Naive thymus-derived CD8-positive, alpha-beta T cell (primary cell): ENCODE measurements at regions not wholly inside any gene's neighbourhood (a gene's known extent, or its start where the extent isn't known, plus 50 kb on each side); places are given as distances from the start of the nearest gene placed in this dataset.
A peak's percentile ranks its signal among the peaks of the same experiment; 100 is the strongest.

Experiments
- ATAC-seq, 2 donors: fragments of 150-1000 bp; cut with Tn5 transposase in 1 of 2; sonication (Bioruptor Pico), chemical (Tn5 transposase) in 1 of 2; 1 replicate in 1 of 2; 2 replicates in 1 of 2; pipeline ENCODE4 v1.10.0; 2021; ENCODE audit warnings: mild to moderate bottlenecking in 2 of 2, moderate library complexity in 2 of 2
- POLR2A ChIA-PET: fragments of 350-600 bp; sonication (Branson Sonifier 250); formaldehyde crosslinking; loops from one replicate; lab custom pipeline; 2021; ENCODE audit warnings: antibody characterized with exemption; lab: Charles Lee
- DNase-seq, 10 donors: peaks; one replicate each; pipeline versions ENCODE4 v3.0.0 to v3.0.0-alpha.2; 2020 to 2022
- H3K27ac Mint-ChIP-seq, 10 donors: one replicate each; pipeline ENCODE4 v1.8.0; 2020 to 2022; ENCODE audit warnings: mild to moderate bottlenecking in 10 of 10, mixed read lengths in 10 of 10, moderate library complexity in 4 of 10, inconsistent platforms in 1 of 10
- H3K27me3 Mint-ChIP-seq, 5 donors: one replicate each; pipeline ENCODE4 v1.8.0; 2021 to 2022; ENCODE audit warnings: mixed read lengths in 5 of 5
- H3K36me3 Mint-ChIP-seq, 3 donors: one replicate each; pipeline ENCODE4 v1.8.0; 2020 to 2022; ENCODE audit warnings: mixed read lengths in 3 of 3, mild to moderate bottlenecking in 2 of 3, inconsistent platforms in 1 of 3
- H3K4me1 Mint-ChIP-seq, 4 donors: one replicate each; pipeline ENCODE4 v1.8.0; 2021 to 2022; ENCODE audit warnings: mixed read lengths in 4 of 4
- H3K4me3 Mint-ChIP-seq, 10 donors: one replicate each; pipeline ENCODE4 v1.8.0; 2020 to 2022; ENCODE audit warnings: mild to moderate bottlenecking in 10 of 10, mixed read lengths in 10 of 10, moderate library complexity in 6 of 10, inconsistent platforms in 1 of 10
- H3K9me3 Mint-ChIP-seq, 9 donors: one replicate each; pipeline ENCODE4 v1.8.0; 2020 to 2022; ENCODE audit warnings: mixed read lengths in 9 of 9, mild to moderate bottlenecking in 3 of 9, inconsistent platforms in 1 of 9, moderate library complexity in 1 of 9

DNA sequence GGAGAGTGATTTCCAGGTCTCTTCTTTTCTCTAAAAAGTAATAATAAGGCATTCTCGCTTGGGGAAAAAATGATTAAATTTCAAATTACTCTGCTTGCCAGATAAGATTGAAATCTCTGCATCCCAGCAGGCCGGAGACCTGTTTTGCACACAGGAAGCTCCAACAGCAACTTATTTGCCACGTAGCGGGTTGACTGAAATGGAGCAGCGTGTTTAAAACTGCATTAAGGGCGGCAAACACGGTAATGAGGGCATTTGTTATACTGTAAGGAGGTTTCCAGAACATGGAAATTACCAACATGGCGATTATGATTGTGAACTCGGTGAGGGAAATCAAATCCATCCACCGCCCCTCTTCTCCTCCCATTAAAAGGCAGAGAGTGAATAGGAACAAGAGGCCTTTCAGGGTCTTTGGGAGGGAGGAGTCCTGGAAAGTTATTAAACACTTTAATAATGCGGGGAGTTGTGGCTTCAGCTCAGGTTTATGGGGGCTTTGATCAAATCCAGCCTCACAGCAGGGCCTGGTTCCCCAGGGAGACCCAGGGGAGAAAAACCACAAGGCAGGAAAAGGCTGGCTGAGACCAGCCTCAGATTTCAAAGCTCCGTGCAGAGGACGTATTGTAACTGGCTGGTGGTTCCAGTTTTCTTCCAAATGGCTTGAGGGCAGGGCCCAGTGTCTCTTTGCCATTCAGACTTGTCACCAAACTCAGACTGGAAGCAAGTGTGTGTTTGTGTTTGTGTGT, 242.3 kb downstream of the TLE3 start:
- Mint-ChIP-seq H3K36me3 (no peaks in the 10 kb centered on the region), H3K9me3 (no peaks in the 10 kb centered on the region), H3K27me3 (peaks cover 1 to 9% (median 4%) of the 10 kb centered on the region in 5 donors), H3K4me1 (peaks cover 10 to 24% (median 20%) of the 10 kb centered on the region in 4 donors), H3K27ac (no peak overlapping the region), H3K4me3 (no peak overlapping the region)
- no peak for ATAC-seq
- POLR2A ChIA-PET = no interaction called here
- no peak for DNase-seq

DNA sequence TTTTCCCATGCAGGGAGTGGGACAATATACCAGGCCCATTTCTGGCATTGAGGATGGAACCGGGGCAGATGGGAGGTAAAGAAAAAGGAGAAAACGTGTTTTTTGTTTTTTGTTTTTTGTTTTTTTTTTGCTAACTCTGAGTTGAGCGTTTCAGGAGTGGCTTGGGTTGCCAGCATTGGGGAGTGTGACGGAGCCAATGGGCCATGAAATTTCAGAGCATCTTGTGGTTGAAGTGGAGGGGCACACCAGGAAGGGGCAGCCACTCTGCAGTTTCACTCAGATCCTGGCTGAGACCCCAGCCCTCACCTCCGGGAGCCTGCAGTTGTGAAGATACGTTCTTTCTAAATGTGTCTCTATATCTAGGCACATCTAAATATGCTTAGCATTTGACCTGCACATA, 240.5 kb downstream of the TLE3 start:
- ATAC-seq (no peak), DNase-seq (no peak)
- H3K27ac Mint-ChIP-seq = peak overlapping the region in 1 of 10 donors; percentile 95
- peaks cover 0 to 8% (median 6%) of the 10 kb centered on the region in 5 donors for H3K27me3 Mint-ChIP-seq
- POLR2A ChIA-PET = interaction anchor here (0.7 to 1.3 kb wide), 3 partner anchors 12 to 242 kb away, joined by 3 to 8 read pairs (median 3); partner anchors contain the start of gene TLE3
- H3K4me1 Mint-ChIP-seq = peaks cover 10 to 24% (median 20%) of the 10 kb centered on the region in 4 donors
- H3K36me3 Mint-ChIP-seq = no peaks in the 10 kb centered on the region
- peak overlapping the region in 9 of 10 donors; percentile 7 to 89 (median 75) for H3K4me3 Mint-ChIP-seq
- H3K9me3 Mint-ChIP-seq = no peaks in the 10 kb centered on the region

DNA sequence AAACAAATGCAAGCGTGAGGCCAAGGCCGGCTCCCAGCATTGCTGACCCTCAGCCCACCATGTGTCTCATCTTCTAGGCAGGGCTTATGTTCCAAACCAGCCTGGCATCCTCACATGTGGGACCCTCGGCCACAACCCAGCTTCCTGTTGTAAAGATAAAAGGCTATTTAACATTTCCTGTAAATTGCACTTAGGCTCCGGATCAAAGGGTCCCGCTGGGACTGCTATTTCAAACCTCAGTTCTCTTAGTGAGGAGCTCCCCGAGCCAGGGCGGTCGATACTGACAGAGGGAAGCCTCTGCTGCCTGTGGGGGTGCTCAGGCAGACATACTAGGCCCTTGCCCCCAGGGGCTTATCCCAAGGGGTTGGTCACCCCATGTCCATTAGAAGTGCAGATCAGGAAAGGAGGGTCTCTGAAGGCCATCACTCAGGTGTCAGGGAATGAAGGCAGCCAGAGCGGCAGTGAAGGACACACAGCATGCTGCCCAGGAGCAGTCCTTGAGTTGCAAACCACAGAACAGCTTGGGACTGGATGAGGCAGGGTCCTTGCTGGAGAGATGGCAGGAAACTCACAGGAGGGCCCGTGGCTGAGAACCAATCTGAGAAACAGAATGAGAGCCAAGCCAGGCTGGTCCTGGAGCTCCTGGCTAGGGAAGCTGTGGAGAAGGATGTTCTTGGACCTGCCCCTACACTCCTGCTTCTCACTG, 239.9 kb downstream of the TLE3 start:
- H3K27ac Mint-ChIP-seq = peak overlapping the region in 6 of 10 donors; percentile 67 to 95 (median 82)
- DNase-seq (peak in 9 of 10 donors; percentile 6 to 57 (median 29)), ATAC-seq (peak; percentile 87 to 88)
- peaks cover 0 to 12% (median 6%) of the 10 kb centered on the region in 5 donors for H3K27me3 Mint-ChIP-seq
- peaks cover 10 to 26% (median 20%) of the 10 kb centered on the region in 4 donors for H3K4me1 Mint-ChIP-seq
- POLR2A ChIA-PET = interaction anchor here (0.9 to 1.3 kb wide), 2 partner anchors 13 to 241 kb away, joined by 3 to 8 read pairs; partner anchors contain the start of gene TLE3
- no peaks in the 10 kb centered on the region for H3K9me3 Mint-ChIP-seq
- peak overlapping the region; percentile 49 to 89 (median 76) for H3K4me3 Mint-ChIP-seq
- no peaks in the 10 kb centered on the region for H3K36me3 Mint-ChIP-seq

DNA sequence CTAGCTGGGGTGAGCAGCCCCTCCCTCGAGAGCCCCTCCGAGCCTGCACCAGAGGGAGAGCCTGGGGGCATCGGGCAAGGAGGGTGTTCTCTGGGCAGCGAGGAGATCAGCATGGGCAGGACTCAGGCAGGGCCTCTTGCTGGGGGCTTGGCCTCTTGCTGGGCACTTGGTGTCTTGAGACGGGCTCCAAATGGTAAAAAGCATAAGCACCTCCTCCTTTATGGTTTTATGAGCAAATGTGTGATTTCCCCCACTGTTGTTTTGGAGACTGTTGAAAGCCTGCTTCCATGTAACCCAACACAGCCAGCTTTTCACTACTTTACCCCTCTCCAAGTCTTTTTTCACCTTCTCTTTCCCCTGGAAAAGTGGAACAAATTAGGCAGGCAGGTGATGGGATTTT, 239.3 kb downstream of the TLE3 start:
- Mint-ChIP-seq H3K27me3 (peaks cover 0 to 12% (median 6%) of the 10 kb centered on the region in 5 donors), H3K27ac (peak overlapping the region in 1 of 10 donors; percentile 25), H3K4me3 (peak overlapping the region in 5 of 10 donors; percentile 4 to 54 (median 44)), H3K9me3 (no peaks in the 10 kb centered on the region), H3K36me3 (no peaks in the 10 kb centered on the region), H3K4me1 (peaks cover 10 to 31% (median 20%) of the 10 kb centered on the region in 4 donors)
- DNase-seq (no peak), ATAC-seq (no peak)
- POLR2A ChIA-PET = interaction anchor here (0.6 to 0.7 kb wide), 2 partner anchors 68 to 805 kb away, joined by 3 to 4 read pairs; no protein-coding TSS in a partner anchor

DNA sequence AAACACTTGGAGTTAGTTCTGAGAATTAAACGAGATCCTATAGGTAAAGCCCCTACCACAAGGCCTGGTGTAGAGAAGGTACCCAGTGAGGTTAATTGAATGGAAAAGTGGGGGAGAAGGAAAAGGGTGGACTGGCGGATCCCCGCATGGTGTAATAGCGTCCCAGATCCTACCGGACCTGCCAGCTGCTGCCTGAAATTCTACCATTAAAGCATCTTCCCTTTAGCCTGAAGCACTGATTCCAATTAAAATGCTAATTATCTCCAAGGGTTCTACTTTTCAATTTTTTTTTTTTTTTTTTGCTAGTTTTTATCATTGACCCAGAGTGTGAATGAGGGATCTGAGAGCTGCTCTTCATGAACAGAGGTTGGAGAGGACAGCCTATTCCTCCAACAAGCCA, 237.9 kb downstream of the TLE3 start:
- Mint-ChIP-seq H3K4me1 (peaks cover 10 to 31% (median 20%) of the 10 kb centered on the region in 4 donors), H3K4me3 (no peak overlapping the region), H3K27me3 (peaks cover 0 to 12% (median 6%) of the 10 kb centered on the region in 5 donors), H3K27ac (no peak overlapping the region), H3K9me3 (no peaks in the 10 kb centered on the region), H3K36me3 (no peaks in the 10 kb centered on the region)
- no peak for ATAC-seq
- POLR2A ChIA-PET = interaction anchor here (0.6 to 0.8 kb wide), 3 partner anchors 23 to 144 kb away, joined by 4 to 5 read pairs (median 4); no protein-coding TSS in a partner anchor
- no peak for DNase-seq

DNA sequence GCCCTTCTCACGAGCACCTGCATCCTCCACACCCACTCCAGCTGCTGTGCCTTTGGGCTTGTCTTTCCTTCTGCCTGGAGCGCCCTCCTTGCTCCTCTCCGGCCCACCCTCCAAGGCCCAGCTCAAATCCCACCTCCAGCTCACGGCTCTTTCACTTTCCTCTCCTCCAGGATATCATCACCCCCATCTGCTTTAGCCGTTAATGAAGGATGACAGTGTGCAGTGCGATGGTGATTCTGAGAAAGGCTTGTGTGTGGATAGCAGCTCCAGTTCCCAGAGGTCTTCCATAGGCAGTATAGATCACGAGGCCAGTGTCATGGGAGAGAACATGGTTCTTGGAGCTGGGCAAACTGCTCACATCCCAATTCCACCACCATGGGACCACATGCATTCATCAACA, 237.4 kb downstream of the TLE3 start:
- POLR2A ChIA-PET = interaction anchor here (0.8 kb wide), 1 partner anchor 23 kb away, joined by 5 read pairs; no protein-coding TSS in a partner anchor
- DNase-seq (no peak), ATAC-seq (no peak)
- Mint-ChIP-seq H3K27me3 (peaks cover 0 to 12% (median 6%) of the 10 kb centered on the region in 5 donors), H3K36me3 (no peaks in the 10 kb centered on the region), H3K4me1 (peaks cover 10 to 31% (median 20%) of the 10 kb centered on the region in 4 donors), H3K27ac (no peak overlapping the region), H3K4me3 (no peak overlapping the region), H3K9me3 (no peaks in the 10 kb centered on the region)

DNA sequence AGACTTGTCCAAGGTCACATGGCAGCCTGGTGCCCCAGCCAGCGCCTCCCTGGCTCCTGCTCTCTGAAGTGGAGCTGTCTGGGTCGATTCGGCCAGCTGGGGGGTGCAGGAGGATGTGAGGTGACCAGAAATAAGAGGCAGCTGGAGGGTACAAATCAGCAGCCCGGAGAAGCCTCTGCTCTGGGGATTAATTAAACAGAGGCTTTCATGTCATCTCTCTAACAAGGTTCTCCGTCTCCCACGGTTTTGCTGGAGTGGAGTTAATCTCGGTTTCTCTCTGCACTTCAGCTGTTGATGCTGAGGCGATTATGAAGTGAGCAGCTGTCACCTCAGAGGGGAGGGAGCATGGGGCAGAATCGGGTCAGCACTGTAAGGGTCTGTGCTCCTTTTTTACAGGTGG, 236.8 kb downstream of the TLE3 start:
- POLR2A ChIA-PET = no interaction called here
- no peak overlapping the region for H3K27ac Mint-ChIP-seq
- peaks cover 0 to 12% (median 6%) of the 10 kb centered on the region in 5 donors for H3K27me3 Mint-ChIP-seq
- H3K36me3 Mint-ChIP-seq = no peaks in the 10 kb centered on the region
- DNase-seq = no peak
- peaks cover 10 to 31% (median 20%) of the 10 kb centered on the region in 4 donors for H3K4me1 Mint-ChIP-seq
- H3K9me3 Mint-ChIP-seq = no peaks in the 10 kb centered on the region
- H3K4me3 Mint-ChIP-seq = no peak overlapping the region
- no peak for ATAC-seq

DNA sequence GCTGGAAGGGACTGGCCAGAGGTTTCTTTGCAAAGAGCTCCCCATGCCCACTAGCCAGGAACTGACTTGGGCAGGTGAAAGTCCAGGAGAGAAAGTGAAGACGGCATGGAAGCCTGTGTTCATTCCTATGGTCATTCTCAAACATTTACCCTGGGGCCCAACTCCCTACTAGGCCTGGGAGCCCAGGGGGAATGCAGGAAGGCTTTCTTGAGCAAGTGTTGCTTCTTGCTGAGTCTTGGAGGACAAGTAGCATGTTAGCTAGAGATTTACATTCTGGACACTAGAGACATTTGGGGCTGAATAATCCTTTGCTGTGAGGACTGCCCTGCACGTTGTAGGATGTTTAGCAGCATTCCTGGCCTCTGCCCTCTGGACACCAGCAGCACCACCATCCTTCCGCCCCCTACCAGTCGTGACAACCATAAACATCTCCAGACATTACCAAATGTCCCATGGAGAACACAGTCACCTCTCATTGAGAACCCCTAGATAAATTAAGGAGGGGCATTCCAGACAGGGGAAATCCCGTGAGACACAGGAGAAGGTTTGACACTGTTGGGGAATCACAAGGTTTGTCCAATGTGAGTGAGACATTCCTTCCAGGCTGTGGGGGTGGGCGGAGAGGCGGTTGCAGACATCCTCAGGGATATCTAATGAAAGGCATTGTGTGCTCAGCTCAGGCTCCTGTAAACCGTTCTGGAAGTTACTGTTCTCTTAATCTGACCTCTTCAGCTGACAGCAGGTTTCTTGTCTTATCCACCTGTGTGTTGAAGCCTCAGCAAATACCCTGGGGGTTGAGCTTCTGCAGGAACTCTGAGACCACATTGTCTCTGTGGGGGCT, 236.2 kb downstream of the TLE3 start:
- H3K27me3 Mint-ChIP-seq = peaks cover 0 to 12% (median 6%) of the 10 kb centered on the region in 5 donors
- no peak overlapping the region for H3K27ac Mint-ChIP-seq
- H3K4me3 Mint-ChIP-seq = no peak overlapping the region
- POLR2A ChIA-PET = no interaction called here
- no peaks in the 10 kb centered on the region for H3K36me3 Mint-ChIP-seq
- H3K9me3 Mint-ChIP-seq = no peaks in the 10 kb centered on the region
- ATAC-seq = no peak
- DNase-seq = no peak
- peaks cover 8 to 31% (median 20%) of the 10 kb centered on the region in 4 donors for H3K4me1 Mint-ChIP-seq

DNA sequence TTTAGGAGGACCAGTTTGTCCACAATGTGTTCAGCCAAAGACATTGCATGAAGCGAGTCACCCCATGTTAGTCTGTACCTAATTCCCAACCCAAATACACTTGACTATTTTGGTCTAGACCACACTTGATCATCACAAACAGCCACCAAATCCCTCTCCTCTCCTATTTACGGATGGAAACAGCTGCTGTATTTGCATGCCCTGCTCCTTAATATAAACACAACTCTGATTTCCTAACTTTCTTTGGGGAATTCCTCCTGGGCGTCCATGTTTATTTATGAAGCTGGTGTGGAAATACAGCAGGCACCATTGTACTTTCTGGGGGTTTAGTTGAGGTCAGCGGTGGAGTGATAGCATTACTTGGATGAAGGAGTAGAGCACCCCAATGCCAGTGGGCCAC, 235.2 kb downstream of the TLE3 start:
- DNase-seq (no peak), ATAC-seq (no peak)
- no peak overlapping the region for H3K27ac Mint-ChIP-seq
- H3K4me1 Mint-ChIP-seq = peaks cover 9 to 21% (median 12%) of the 10 kb centered on the region in 4 donors
- POLR2A ChIA-PET = no interaction called here
- H3K36me3 Mint-ChIP-seq = no peaks in the 10 kb centered on the region
- H3K27me3 Mint-ChIP-seq = peaks cover 0 to 12% (median 9%) of the 10 kb centered on the region in 5 donors
- peaks cover 0 to under 1% (median 0%) of the 10 kb centered on the region in 9 donors for H3K9me3 Mint-ChIP-seq
- H3K4me3 Mint-ChIP-seq = no peak overlapping the region

DNA sequence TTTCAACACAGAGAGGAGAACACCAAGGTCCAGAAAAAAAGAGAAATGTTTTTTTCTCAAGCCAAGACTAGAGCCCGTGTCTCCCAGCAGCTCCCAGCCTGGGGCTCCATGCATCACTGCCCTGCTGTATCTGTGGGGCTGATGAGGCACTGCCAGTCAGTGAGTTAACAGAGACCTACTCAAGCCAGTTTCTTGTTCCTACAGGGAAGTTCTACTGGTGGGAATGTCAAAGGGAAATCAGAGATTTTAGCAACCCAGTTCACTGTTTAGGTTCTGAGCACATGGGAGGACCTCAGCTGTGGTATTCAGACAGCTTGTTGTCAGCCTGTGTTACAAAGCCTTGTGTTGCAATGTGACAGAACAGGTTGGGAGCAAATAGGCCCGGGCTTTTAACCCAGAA, 234.3 kb downstream of the TLE3 start:
- DNase-seq (no peak), ATAC-seq (no peak)
- Mint-ChIP-seq H3K27ac (no peak overlapping the region), H3K4me3 (no peak overlapping the region), H3K4me1 (peaks cover 4 to 12% (median 5%) of the 10 kb centered on the region in 4 donors), H3K36me3 (no peaks in the 10 kb centered on the region), H3K27me3 (peaks cover 0 to 14% (median 10%) of the 10 kb centered on the region in 5 donors), H3K9me3 (peaks cover 0 to 9% (median 0%) of the 10 kb centered on the region in 9 donors)
- POLR2A ChIA-PET = no interaction called here

DNA sequence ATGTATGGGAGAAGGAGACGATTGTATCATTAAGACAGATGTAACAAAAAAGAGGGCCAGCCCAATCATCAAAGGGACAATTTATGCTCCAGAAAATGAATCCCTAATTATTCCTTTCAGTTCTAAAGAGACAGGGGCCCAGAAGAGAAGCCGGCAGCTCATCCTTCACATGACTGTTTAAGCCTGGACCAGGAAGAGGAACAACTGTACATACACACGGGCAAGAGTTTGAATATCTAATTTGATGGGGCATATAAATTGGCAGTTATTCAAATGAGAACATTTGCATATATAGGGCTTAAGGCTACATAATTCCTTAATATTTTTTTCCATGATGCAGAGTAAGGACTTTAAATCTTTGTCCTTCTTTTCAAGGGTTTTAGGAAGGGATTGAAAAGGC, 232.3 kb downstream of the TLE3 start:
- H3K4me1 Mint-ChIP-seq = peaks cover 0 to 7% (median 2%) of the 10 kb centered on the region in 4 donors
- DNase-seq (no peak), ATAC-seq (no peak)
- no peaks in the 10 kb centered on the region for H3K36me3 Mint-ChIP-seq
- peaks cover 0 to 9% (median 0%) of the 10 kb centered on the region in 9 donors for H3K9me3 Mint-ChIP-seq
- peaks cover 0 to 15% (median 12%) of the 10 kb centered on the region in 5 donors for H3K27me3 Mint-ChIP-seq
- no peak overlapping the region for H3K4me3 Mint-ChIP-seq
- H3K27ac Mint-ChIP-seq = no peak overlapping the region
- POLR2A ChIA-PET = no interaction called here

DNA sequence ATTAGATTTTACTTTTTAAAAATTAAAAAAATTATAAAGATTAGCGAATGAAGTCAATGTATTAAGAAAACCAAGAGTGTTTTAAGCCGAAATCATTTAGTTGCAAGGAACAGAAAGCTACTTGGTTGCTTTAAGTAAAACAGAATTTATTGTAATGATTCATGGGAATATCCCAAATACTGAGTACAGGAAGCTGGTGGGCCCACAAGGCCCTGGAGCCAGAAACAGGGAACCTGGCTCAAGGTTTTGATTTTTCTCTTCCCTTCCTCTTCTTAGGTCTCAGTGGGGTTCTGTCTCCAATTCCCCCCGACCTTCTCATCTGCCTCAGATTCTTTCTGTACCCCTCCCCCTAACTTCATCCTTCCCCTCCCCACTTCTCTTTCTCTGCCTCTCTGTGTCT, 229.0 kb downstream of the TLE3 start:
- peaks cover 0 to 20% (median 6%) of the 10 kb centered on the region in 9 donors for H3K9me3 Mint-ChIP-seq
- H3K36me3 Mint-ChIP-seq = peaks cover 0 to 2% (median 0%) of the 10 kb centered on the region in 3 donors
- peaks cover 0 to 11% (median 1%) of the 10 kb centered on the region in 5 donors for H3K27me3 Mint-ChIP-seq
- POLR2A ChIA-PET = no interaction called here
- H3K4me3 Mint-ChIP-seq = no peak overlapping the region
- no peak for ATAC-seq
- peaks cover 0 to 5% (median 0%) of the 10 kb centered on the region in 4 donors for H3K4me1 Mint-ChIP-seq
- no peak for DNase-seq
- H3K27ac Mint-ChIP-seq = no peak overlapping the region
